CD8-positive, alpha-beta memory T cell (primary cell): ENCODE measurements at regions not wholly inside any gene's neighbourhood (a gene's known extent, or its start where the extent isn't known, plus 50 kb on each side); places are given as distances from the start of the nearest gene placed in this dataset.
"Not testable (repeated sequence)": the region's sequence is repeated elsewhere in the genome, so short reads cannot be mapped to it uniquely, and the experiment has no call there.

ENCODE experiments used
- CTCF ChIA-PET: fragments of 350-600 bp; sonication (Branson Sonifier 250); formaldehyde crosslinking; loops from one replicate; lab custom pipeline; 2021; ENCODE audit warnings: antibody characterized with exemption; lab: Charles Lee
- POLR2A ChIA-PET: fragments of 350-600 bp; sonication (Branson Sonifier 250); formaldehyde crosslinking; loops from one replicate; lab custom pipeline; 2021; ENCODE audit warnings: antibody characterized with exemption; lab: Charles Lee
- DNase-seq, 5 donors: peaks; one replicate each; pipeline versions ENCODE4 v3.0.0 to v3.0.0-alpha.2; 2020 to 2022; ENCODE audit warnings: mixed read lengths in 1 of 5
- H3K27ac ChIP-seq: one replicate; pipeline ENCODE4 v1.7.0; 2013; ENCODE audit warnings: low read depth, mild to moderate bottlenecking, low read length, moderate library complexity
- H3K27me3 ChIP-seq: 2 replicates; pipeline ENCODE4 v1.7.0; 2013; ENCODE audit warnings: low read length, mild to moderate bottlenecking; ENCODE audit not compliant: insufficient read depth, poor library complexity, severe bottlenecking
- H3K36me3 ChIP-seq: 2 replicates; pipeline ENCODE4 v1.7.0; 2013; ENCODE audit warnings: mild to moderate bottlenecking, low read length, moderate library complexity; ENCODE audit not compliant: insufficient read depth
- H3K4me1 ChIP-seq: 2 replicates; pipeline ENCODE4 v1.7.0; 2013; ENCODE audit warnings: mild to moderate bottlenecking, low read length, moderate library complexity; ENCODE audit not compliant: insufficient read depth
- H3K4me3 ChIP-seq: 2 replicates; pipeline ENCODE4 v1.7.0; 2013; ENCODE audit warnings: mild to moderate bottlenecking, low read length
- H3K9me3 ChIP-seq: 2 replicates; pipeline ENCODE4 v1.7.0; 2013; ENCODE audit warnings: mild to moderate bottlenecking, low read length
- H3K27ac Mint-ChIP-seq, 8 donors: one replicate each; pipeline ENCODE4 v1.8.0; 2020 to 2021; ENCODE audit warnings: mixed read lengths in 8 of 8, mild to moderate bottlenecking in 6 of 8, inconsistent platforms in 3 of 8, moderate library complexity in 3 of 8
- H3K27me3 Mint-ChIP-seq, 2 donors: one replicate each; pipeline ENCODE4 v1.8.0; 2020 to 2021; ENCODE audit warnings: mixed read lengths in 2 of 2, mild to moderate bottlenecking in 1 of 2, moderate library complexity in 1 of 2
- H3K36me3 Mint-ChIP-seq, 3 donors: one replicate each; pipeline ENCODE4 v1.8.0; 2020 to 2021; ENCODE audit warnings: mixed read lengths in 3 of 3, inconsistent platforms in 1 of 3, mild to moderate bottlenecking in 1 of 3
- H3K4me1 Mint-ChIP-seq, 3 donors: one replicate each; pipeline ENCODE4 v1.8.0; 2020 to 2021; ENCODE audit warnings: mixed read lengths in 3 of 3, inconsistent platforms in 1 of 3, mild to moderate bottlenecking in 1 of 3
- H3K4me3 Mint-ChIP-seq, 7 donors: one replicate each; pipeline ENCODE4 v1.8.0; 2020 to 2021; ENCODE audit warnings: mixed read lengths in 7 of 7, mild to moderate bottlenecking in 6 of 7, moderate library complexity in 4 of 7, inconsistent platforms in 2 of 7
- H3K9me3 Mint-ChIP-seq, 5 donors: one replicate each; pipeline ENCODE4 v1.8.0; 2020 to 2022; ENCODE audit warnings: mixed read lengths in 5 of 5, mild to moderate bottlenecking in 3 of 5, moderate library complexity in 2 of 5, inconsistent platforms in 1 of 5

- CTCF ChIA-PET, result no interaction called here
- peaks cover 0 to 6% (median 3%) of the 10 kb centered on the region in 5 donors for H3K9me3 Mint-ChIP-seq
- peak overlapping the region; percentile 78 to 87 (median 82) for H3K4me3 Mint-ChIP-seq
- peak overlapping the region; percentile 12 for H3K27ac ChIP-seq
- H3K27me3 Mint-ChIP-seq, result no peaks in the 10 kb centered on the region
- H3K4me1 ChIP-seq, result no peaks in the 10 kb centered on the region
- DNase-seq, result peak in 2 of 5 donors; percentile 18 to 41
- POLR2A ChIA-PET, result no interaction called here
- peak overlapping the region; percentile 59 for H3K4me3 ChIP-seq
- peak overlapping the region in 6 of 8 donors; percentile 23 to 86 (median 42) for H3K27ac Mint-ChIP-seq
- H3K4me1 Mint-ChIP-seq, result peaks cover 11 to 17% (median 14%) of the 10 kb centered on the region in 3 donors
- H3K27me3 ChIP-seq, result no peaks in the 10 kb centered on the region
- peaks cover 0 to 1% (median 0%) of the 10 kb centered on the region in 3 donors for H3K36me3 Mint-ChIP-seq
- H3K36me3 ChIP-seq, result no peaks in the 10 kb centered on the region
- no peaks in the 10 kb centered on the region for H3K9me3 ChIP-seq
These were observed 1178.6 kb downstream of the MRPL39 start for GRCh38 chr21:24428591-24429199.

- POLR2A ChIA-PET, result no interaction called here
- no peak overlapping the region for H3K4me3 ChIP-seq
- no peak overlapping the region for H3K27ac Mint-ChIP-seq
These were observed 1182.5 kb downstream of the MRPL39 start for GRCh38 chr21:24424776-24425175.

GRCh38 chr21:24423546-24423945 is 1183.7 kb downstream of the MRPL39 start:
- peaks cover 0 to 1% (median 0%) of the 10 kb centered on the region in 3 donors for H3K36me3 Mint-ChIP-seq

More at GRCh38 chr21:24424776-24425175, 1182.5 kb downstream of the MRPL39 start:
- DNase-seq, result no peak
- no peaks in the 10 kb centered on the region for H3K36me3 ChIP-seq
- H3K36me3 Mint-ChIP-seq, result peaks cover 0 to 1% (median 0%) of the 10 kb centered on the region in 3 donors
- no peaks in the 10 kb centered on the region for H3K27me3 ChIP-seq
- CTCF ChIA-PET, result no interaction called here
- H3K27me3 Mint-ChIP-seq, result no peaks in the 10 kb centered on the region
- H3K4me1 ChIP-seq, result no peaks in the 10 kb centered on the region
- H3K4me3 Mint-ChIP-seq, result no peak overlapping the region
- H3K27ac ChIP-seq, result no peak overlapping the region
- no peaks in the 10 kb centered on the region for H3K9me3 ChIP-seq
- peaks cover 5 to 7% (median 7%) of the 10 kb centered on the region in 3 donors for H3K4me1 Mint-ChIP-seq
- peaks cover 3 to 14% (median 6%) of the 10 kb centered on the region in 5 donors for H3K9me3 Mint-ChIP-seq

DNA sequence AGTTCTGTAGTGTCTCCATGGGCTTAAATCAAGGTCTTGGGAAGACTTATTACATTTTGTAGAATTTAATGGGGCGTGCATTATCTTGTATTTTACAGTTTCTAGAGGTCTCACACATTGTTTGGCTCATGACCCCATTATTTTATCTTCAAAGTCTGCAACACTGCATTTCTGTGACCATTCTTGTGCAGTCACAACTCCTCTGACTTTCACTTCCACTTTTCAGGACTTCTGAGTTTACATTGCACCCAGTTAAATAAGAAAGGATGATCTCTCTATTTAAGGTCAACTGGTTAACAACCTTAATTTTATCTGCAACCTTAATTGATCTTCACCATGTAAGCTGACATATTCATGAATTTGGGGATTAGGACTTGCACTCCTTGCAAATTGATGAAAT is 1186.6 kb downstream of the MRPL39 start:
- Mint-ChIP-seq H3K4me1 (no peaks in the 10 kb centered on the region), H3K27ac (no peak overlapping the region), H3K36me3 (no peaks in the 10 kb centered on the region), H3K4me3 (no peak overlapping the region), H3K27me3 (no peaks in the 10 kb centered on the region), H3K9me3 (peaks cover 6 to 23% (median 13%) of the 10 kb centered on the region in 5 donors)
- H3K4me3 ChIP-seq, result no peak overlapping the region
- CTCF ChIA-PET, result no interaction called here
- H3K4me1 ChIP-seq, result no peaks in the 10 kb centered on the region
- no peak overlapping the region for H3K27ac ChIP-seq
- no peak for DNase-seq
- no peaks in the 10 kb centered on the region for H3K27me3 ChIP-seq
- POLR2A ChIA-PET, result no interaction called here
- no peaks in the 10 kb centered on the region for H3K36me3 ChIP-seq
- H3K9me3 ChIP-seq, result no peaks in the 10 kb centered on the region

More at GRCh38 chr21:24423546-24423945, 1183.7 kb downstream of the MRPL39 start:
- Histone ChIP-seq H3K9me3 (no peaks in the 10 kb centered on the region), H3K36me3 (no peaks in the 10 kb centered on the region), H3K27ac (no peak overlapping the region), H3K4me3 (no peak overlapping the region), H3K27me3 (no peaks in the 10 kb centered on the region), H3K4me1 (no peaks in the 10 kb centered on the region)
- Mint-ChIP-seq H3K9me3 (peaks cover 8 to 21% (median 10%) of the 10 kb centered on the region in 5 donors), H3K27me3 (no peaks in the 10 kb centered on the region), H3K4me1 (peaks cover 0 to 4% (median 3%) of the 10 kb centered on the region in 3 donors), H3K4me3 (no peak overlapping the region), H3K27ac (no peak overlapping the region)
- ChIA-PET CTCF (no interaction called here), POLR2A (no interaction called here)
- no peak for DNase-seq

DNA sequence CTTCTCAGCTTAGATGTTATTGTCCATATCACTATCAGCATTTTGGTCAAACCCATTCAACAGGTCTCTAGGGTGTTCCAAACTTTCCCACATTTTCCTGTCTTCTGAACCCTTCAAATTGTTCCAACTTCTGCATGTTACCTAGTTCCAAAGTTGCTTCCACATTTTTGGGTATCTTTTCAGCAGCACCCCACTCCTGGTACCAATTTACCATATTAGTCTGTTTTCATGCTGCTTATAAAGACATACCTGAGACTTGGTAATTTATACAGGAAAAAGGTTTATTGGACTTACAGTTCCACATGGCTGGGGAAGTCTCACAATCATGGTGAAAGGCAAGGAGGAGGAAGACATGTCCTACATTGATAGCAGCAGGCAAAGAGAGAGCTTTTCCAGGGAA is 1187.6 kb downstream of the MRPL39 start:
- H3K27ac Mint-ChIP-seq, CTCF ChIA-PET: not testable (repeated sequence)

GRCh38 chr21:24418671-24419070 is 1188.6 kb downstream of the MRPL39 start:
- Histone ChIP-seq H3K4me3 (no peak overlapping the region), H3K9me3 (no peaks in the 10 kb centered on the region), H3K4me1 (no peaks in the 10 kb centered on the region), H3K36me3 (no peaks in the 10 kb centered on the region), H3K27ac (no peak overlapping the region), H3K27me3 (no peaks in the 10 kb centered on the region)
- POLR2A ChIA-PET, result no interaction called here
- peaks cover 8 to 23% (median 16%) of the 10 kb centered on the region in 5 donors for H3K9me3 Mint-ChIP-seq
- no peaks in the 10 kb centered on the region for H3K27me3 Mint-ChIP-seq
- no peak overlapping the region for H3K4me3 Mint-ChIP-seq
- H3K36me3 Mint-ChIP-seq, result no peaks in the 10 kb centered on the region
- no peaks in the 10 kb centered on the region for H3K4me1 Mint-ChIP-seq
- no peak for DNase-seq
- CTCF ChIA-PET, result no interaction called here
- H3K27ac Mint-ChIP-seq, result no peak overlapping the region

More for the DNA sequence above, 1187.6 kb downstream of the MRPL39 start:
- H3K36me3 ChIP-seq, H3K27ac ChIP-seq, H3K9me3 ChIP-seq, H3K4me3 ChIP-seq, H3K27me3 Mint-ChIP-seq, H3K4me1 Mint-ChIP-seq, POLR2A ChIA-PET, H3K4me1 ChIP-seq, H3K36me3 Mint-ChIP-seq, H3K4me3 Mint-ChIP-seq, DNase-seq, H3K27me3 ChIP-seq: not testable (repeated sequence)
- peaks cover 6 to 23% (median 9%) of the 10 kb centered on the region in 5 donors for H3K9me3 Mint-ChIP-seq

GRCh38 chr21:24411429-24411828 is 1195.9 kb downstream of the MRPL39 start:
- Mint-ChIP-seq H3K27me3 (no peaks in the 10 kb centered on the region), H3K9me3 (peaks cover 0 to 8% (median 0%) of the 10 kb centered on the region in 5 donors), H3K4me3 (no peak overlapping the region), H3K27ac (no peak overlapping the region), H3K4me1 (no peaks in the 10 kb centered on the region), H3K36me3 (no peaks in the 10 kb centered on the region)
- Histone ChIP-seq H3K9me3 (no peaks in the 10 kb centered on the region), H3K27me3 (no peaks in the 10 kb centered on the region), H3K36me3 (no peaks in the 10 kb centered on the region), H3K4me1 (no peaks in the 10 kb centered on the region), H3K4me3 (no peak overlapping the region), H3K27ac (no peak overlapping the region)
- DNase-seq, result no peak
- ChIA-PET POLR2A (no interaction called here), CTCF (no interaction called here)

DNA sequence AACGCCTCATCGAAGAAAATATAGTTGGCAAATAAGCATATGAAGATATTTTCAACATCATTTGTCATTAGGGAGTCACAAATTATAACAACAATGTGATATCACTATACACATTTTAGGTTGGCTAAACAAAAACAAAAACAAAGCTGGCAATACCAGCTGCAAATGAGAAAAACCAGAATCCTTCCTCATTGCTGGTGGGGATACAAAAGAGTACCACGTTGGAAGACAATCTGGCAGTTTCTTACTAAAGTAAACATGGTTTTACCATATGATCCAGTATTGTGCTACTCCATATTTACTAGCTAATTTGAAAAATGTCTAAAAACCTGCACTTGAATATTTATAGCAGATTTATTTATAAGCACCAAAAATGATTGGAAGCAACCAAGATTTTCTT is 1204.1 kb downstream of the MRPL39 start:
- H3K4me3 ChIP-seq, result no peak overlapping the region
- Mint-ChIP-seq H3K4me1 (no peaks in the 10 kb centered on the region), H3K4me3 (no peak overlapping the region), H3K9me3 (peaks cover 0 to 2% (median 0%) of the 10 kb centered on the region in 5 donors), H3K27ac (no peak overlapping the region), H3K36me3 (no peaks in the 10 kb centered on the region), H3K27me3 (peaks cover 0 to 2% of the 10 kb centered on the region in 2 donors)
- POLR2A ChIA-PET, result no interaction called here
- no peaks in the 10 kb centered on the region for H3K27me3 ChIP-seq
- CTCF ChIA-PET, result no interaction called here
- no peaks in the 10 kb centered on the region for H3K9me3 ChIP-seq
- no peak for DNase-seq
- H3K4me1 ChIP-seq, result no peaks in the 10 kb centered on the region
- H3K36me3 ChIP-seq, result no peaks in the 10 kb centered on the region
- no peak overlapping the region for H3K27ac ChIP-seq
